ENCODE measurements at regions not wholly inside any gene's neighbourhood (a gene's known extent, or its start where the extent isn't known, plus 50 kb on each side); places are given as distances from the start of the nearest gene placed in this dataset.

- H3K9me3 ChIP-seq (ENCODE audit: severe bottlenecking), result no peaks in the 10 kb centered on the region
- H3K4me3 ChIP-seq (ENCODE audit: severe bottlenecking), result no peak overlapping the region
- ATAC-seq (ENCODE audit: low read depth), result no peak
- H3K4me1 ChIP-seq (ENCODE audit: insufficient read depth, poor library complexity, severe bottlenecking), result no peaks in the 10 kb centered on the region
- no peak overlapping the region for H3K27ac ChIP-seq (ENCODE audit: poor library complexity, severe bottlenecking)
- DNase-seq (ENCODE audit: low spot score), result no peak
- H3K36me3 ChIP-seq (ENCODE audit: low read depth), result no peaks in the 10 kb centered on the region
- H3K27me3 ChIP-seq (ENCODE audit: insufficient read depth, poor library complexity, severe bottlenecking), result no peaks in the 10 kb centered on the region
- TF ChIP-seq CTCF (IDR thresholded peaks at IDR 0.05; ENCODE audit: poor library complexity, severe bottlenecking), result no peak
Measured at GRCh38 chr4:181870326-181870725, 372.9 kb upstream of the TENM3 start.

- Histone ChIP-seq H3K27ac (ENCODE audit: poor library complexity, severe bottlenecking) (no peak overlapping the region), H3K9me3 (ENCODE audit: severe bottlenecking) (no peaks in the 10 kb centered on the region), H3K36me3 (ENCODE audit: low read depth) (no peaks in the 10 kb centered on the region; the same call in 1 of the 2 replicates), H3K4me1 (ENCODE audit: insufficient read depth, poor library complexity, severe bottlenecking) (no peaks in the 10 kb centered on the region), H3K27me3 (ENCODE audit: insufficient read depth, poor library complexity, severe bottlenecking) (no peaks in the 10 kb centered on the region), H3K4me3 (ENCODE audit: severe bottlenecking) (no peak overlapping the region)
- ATAC-seq (ENCODE audit: low read depth) (no peak), DNase-seq (ENCODE audit: low spot score) (no peak)
- no peak for TF ChIP-seq CTCF (IDR thresholded peaks at IDR 0.05; ENCODE audit: poor library complexity, severe bottlenecking)
Measured at GRCh38 chr4:181874602-181875001, 368.6 kb upstream of the TENM3 start.

GRCh38 chr4:181877329-181877848 lies 365.8 kb upstream of the TENM3 start:
- Histone ChIP-seq H3K27me3 (ENCODE audit: insufficient read depth, poor library complexity, severe bottlenecking) (no peaks in the 10 kb centered on the region), H3K4me3 (ENCODE audit: severe bottlenecking) (no peak overlapping the region), H3K9me3 (ENCODE audit: severe bottlenecking) (no peaks in the 10 kb centered on the region), H3K4me1 (ENCODE audit: insufficient read depth, poor library complexity, severe bottlenecking) (no peaks in the 10 kb centered on the region), H3K36me3 (ENCODE audit: low read depth) (no peaks in the 10 kb centered on the region; the same call in 1 of the 2 replicates), H3K27ac (ENCODE audit: poor library complexity, severe bottlenecking) (no peak overlapping the region)
- no peak for TF ChIP-seq CTCF (IDR thresholded peaks at IDR 0.05; ENCODE audit: poor library complexity, severe bottlenecking)
- DNase-seq (ENCODE audit: low spot score) (no peak), ATAC-seq (ENCODE audit: low read depth) (peak; percentile 61; the same call in 2 of the 3 replicates)

GRCh38 chr4:181890031-181890430 lies 353.2 kb upstream of the TENM3 start:
- Histone ChIP-seq H3K9me3 (ENCODE audit: severe bottlenecking) (no peaks in the 10 kb centered on the region), H3K4me3 (ENCODE audit: severe bottlenecking) (no peak overlapping the region), H3K36me3 (ENCODE audit: low read depth) (no peaks in the 10 kb centered on the region), H3K27ac (ENCODE audit: poor library complexity, severe bottlenecking) (no peak overlapping the region), H3K27me3 (ENCODE audit: insufficient read depth, poor library complexity, severe bottlenecking) (no peaks in the 10 kb centered on the region), H3K4me1 (ENCODE audit: insufficient read depth, poor library complexity, severe bottlenecking) (no peaks in the 10 kb centered on the region)
- DNase-seq (ENCODE audit: low spot score) (no peak), ATAC-seq (ENCODE audit: low read depth) (no peak)
- TF ChIP-seq CTCF (IDR thresholded peaks at IDR 0.05; ENCODE audit: poor library complexity, severe bottlenecking), result no peak

- no peak for DNase-seq (ENCODE audit: low spot score)
- no peak for ATAC-seq (ENCODE audit: low read depth)
- Histone ChIP-seq H3K27me3 (ENCODE audit: insufficient read depth, poor library complexity, severe bottlenecking) (no peaks in the 10 kb centered on the region), H3K4me1 (ENCODE audit: insufficient read depth, poor library complexity, severe bottlenecking) (no peaks in the 10 kb centered on the region), H3K9me3 (ENCODE audit: severe bottlenecking) (no peaks in the 10 kb centered on the region), H3K36me3 (ENCODE audit: low read depth) (no peaks in the 10 kb centered on the region), H3K4me3 (ENCODE audit: severe bottlenecking) (no peak overlapping the region), H3K27ac (ENCODE audit: poor library complexity, severe bottlenecking) (no peak overlapping the region)
- TF ChIP-seq CTCF (IDR thresholded peaks at IDR 0.05; ENCODE audit: poor library complexity, severe bottlenecking), result no peak
Measured at GRCh38 chr4:181890911-181891310, 352.3 kb upstream of the TENM3 start.

Measured in RWPE2 (cell line).